CD4-positive, alpha-beta T cell (primary cell): ENCODE measurements at regions not wholly inside any gene's neighbourhood (a gene's known extent, or its start where the extent isn't known, plus 50 kb on each side); places are given as distances from the start of the nearest gene placed in this dataset.

Experiments
- ATAC-seq: fragments of 200-7000 bp; cut with Tn5 transposase; one replicate; pipeline ENCODE4 v1.10.0; 2022; ENCODE audit warnings: mild to moderate bottlenecking; ENCODE audit not compliant: poor library complexity
- CTCF ChIA-PET: fragments of 350-600 bp; sonication (Branson Sonifier 250); formaldehyde crosslinking; loops from one replicate; lab custom pipeline; 2021; ENCODE audit warnings: antibody characterized with exemption, inconsistent platforms; lab: Charles Lee
- POLR2A ChIA-PET: fragments of 350-600 bp; sonication (Branson Sonifier 250); formaldehyde crosslinking; loops from one replicate; lab custom pipeline; 2021; ENCODE audit warnings: antibody characterized with exemption, inconsistent platforms; lab: Charles Lee
- DNase-seq, 14 experiments: peaks; one replicate each; pipeline ENCODE4 v3.0.0-alpha.2; 2013 to 2020; ENCODE audit warnings: mixed read lengths in 2 of 14
- H3K27ac ChIP-seq, 2 donors: one replicate each; pipeline versions ENCODE4 v1.5.1 to v1.7.0; 2013; ENCODE audit warnings: low read length in 2 of 2, low read depth in 1 of 2, mild to moderate bottlenecking in 1 of 2
- H3K27me3 ChIP-seq, 2 experiments: 1 replicate in 1 of 2; 2 replicates in 1 of 2; pipeline versions ENCODE4 v1.6.1 to v1.7.0; 2013; ENCODE audit warnings: low read length in 2 of 2, control low read depth in 1 of 2, mild to moderate bottlenecking in 1 of 2, moderate library complexity in 1 of 2; ENCODE audit not compliant: insufficient read depth in 2 of 2, control insufficient read depth in 1 of 2
- H3K36me3 ChIP-seq: one replicate; pipeline ENCODE4 v1.6.1; 2013; ENCODE audit warnings: low read length, control low read depth; ENCODE audit not compliant: insufficient read depth
- H3K4me1 ChIP-seq: one replicate; pipeline ENCODE4 v1.6.1; 2013; ENCODE audit warnings: low read length, control low read depth; ENCODE audit not compliant: insufficient read depth
- H3K4me3 ChIP-seq: one replicate; pipeline ENCODE4 v1.5.1; 2013; ENCODE audit warnings: mild to moderate bottlenecking, low read length, moderate library complexity
- H3K9me3 ChIP-seq, 2 experiments: 1 replicate in 1 of 2; 2 replicates in 1 of 2; pipeline versions ENCODE4 v1.6.1 to v1.7.0; 2013; ENCODE audit warnings: low read length in 2 of 2, mild to moderate bottlenecking in 2 of 2, control low read depth in 1 of 2, moderate library complexity in 1 of 2; ENCODE audit not compliant: control insufficient read depth in 1 of 2, insufficient read depth in 1 of 2
- H3K27ac Mint-ChIP-seq: one replicate; pipeline ENCODE4 v1.8.0; 2020; ENCODE audit warnings: mixed read lengths
- H3K27me3 Mint-ChIP-seq: one replicate; pipeline ENCODE4 v1.8.0; 2021; ENCODE audit warnings: mixed read lengths
- H3K36me3 Mint-ChIP-seq: one replicate; pipeline ENCODE4 v1.8.0; 2021; ENCODE audit warnings: low read depth, mixed read lengths
- H3K4me1 Mint-ChIP-seq: one replicate; pipeline ENCODE4 v1.8.0; 2021; ENCODE audit warnings: low read depth, mixed read lengths
- H3K4me3 Mint-ChIP-seq: one replicate; pipeline ENCODE4 v1.8.0; 2020; ENCODE audit warnings: mild to moderate bottlenecking, mixed read lengths
- H3K9me3 Mint-ChIP-seq: one replicate; pipeline ENCODE4 v1.8.0; 2020; ENCODE audit warnings: mixed read lengths
- CTCF ChIP-seq: fragments of 200-600 bp; IDR thresholded peaks from one replicate; pipeline ENCODE4 v1.8.0; 2022; ENCODE audit warnings: antibody characterized with exemption, mild to moderate bottlenecking
- intact Hi-C, 2 experiments: fragments of 100-400 bp; cut with DNase I in 1 of 2; cut with micrococcal nuclease in 1 of 2; formaldehyde crosslinking; loops; one replicate each; pipeline versions ENCODE4 v1.15.1 to v1.9.0; 2023 to 2025; cut with DNase I, micrococcal nuclease

- no peaks in the 10 kb centered on the region for H3K27me3 ChIP-seq
- H3K4me3 Mint-ChIP-seq = no peak overlapping the region
- ATAC-seq = no peak
- peaks cover 3% of the 10 kb centered on the region for H3K9me3 Mint-ChIP-seq
- H3K9me3 ChIP-seq = peaks cover 0 to 5% of the 10 kb centered on the region in 2 experiments
- H3K4me1 ChIP-seq = no peaks in the 10 kb centered on the region
- H3K36me3 ChIP-seq = no peaks in the 10 kb centered on the region
- no peaks in the 10 kb centered on the region for H3K36me3 Mint-ChIP-seq
- DNase-seq = no peak
- no peak overlapping the region for H3K4me3 ChIP-seq
- no peak overlapping the region for H3K27ac Mint-ChIP-seq
- no peak overlapping the region for H3K27ac ChIP-seq
- ChIA-PET POLR2A (no interaction called here), CTCF (no interaction called here)
- TF ChIP-seq CTCF = no peak
- no peaks in the 10 kb centered on the region for H3K27me3 Mint-ChIP-seq
- H3K4me1 Mint-ChIP-seq = no peaks in the 10 kb centered on the region
- intact Hi-C loops = no loop called here
Observed at GRCh38 chr4:125944966-125945365, 630.2 kb downstream of the FAT4 start.

DNA sequence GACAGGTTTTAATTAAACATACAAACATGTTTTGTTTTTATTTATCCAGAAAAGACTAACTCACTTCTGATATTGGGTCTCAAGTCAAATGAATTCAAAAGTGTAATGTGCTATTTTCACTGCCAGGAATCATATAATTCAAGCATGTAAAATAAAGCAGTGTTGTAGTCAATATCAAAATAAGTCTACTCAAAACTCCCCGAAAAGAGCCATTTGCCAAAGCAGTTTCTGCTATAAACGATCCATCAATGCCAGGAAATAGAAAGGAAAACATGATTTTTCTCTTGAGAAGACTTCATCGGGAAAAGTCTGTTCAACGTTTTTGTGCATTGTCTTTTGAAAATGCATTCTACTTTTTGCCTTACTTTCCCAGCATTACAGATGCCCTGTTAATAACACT is 633.3 kb downstream of the FAT4 start:
- Mint-ChIP-seq H3K4me3 (no peak overlapping the region), H3K4me1 (no peaks in the 10 kb centered on the region), H3K36me3 (no peaks in the 10 kb centered on the region), H3K9me3 (peaks cover 3% of the 10 kb centered on the region), H3K27me3 (no peaks in the 10 kb centered on the region), H3K27ac (no peak overlapping the region)
- Histone ChIP-seq H3K27ac (no peak overlapping the region), H3K36me3 (no peaks in the 10 kb centered on the region), H3K27me3 (no peaks in the 10 kb centered on the region), H3K4me3 (no peak overlapping the region), H3K9me3 (no peaks in the 10 kb centered on the region), H3K4me1 (no peaks in the 10 kb centered on the region)
- DNase-seq (no peak), ATAC-seq (no peak)
- CTCF ChIA-PET = no interaction called here
- POLR2A ChIA-PET = no interaction called here
- no peak for TF ChIP-seq CTCF
- intact Hi-C loops = no loop called here

GRCh38 chr4:125951261-125951887 is 636.6 kb downstream of the FAT4 start:
- Histone ChIP-seq H3K4me1 (no peaks in the 10 kb centered on the region), H3K36me3 (no peaks in the 10 kb centered on the region), H3K9me3 (no peaks in the 10 kb centered on the region), H3K27me3 (no peaks in the 10 kb centered on the region), H3K4me3 (no peak overlapping the region), H3K27ac (no peak overlapping the region)
- ChIA-PET POLR2A (no interaction called here), CTCF (no interaction called here)
- no peak for DNase-seq
- Mint-ChIP-seq H3K36me3 (no peaks in the 10 kb centered on the region), H3K4me1 (no peaks in the 10 kb centered on the region), H3K27ac (no peak overlapping the region), H3K27me3 (no peaks in the 10 kb centered on the region), H3K9me3 (no peaks in the 10 kb centered on the region), H3K4me3 (no peak overlapping the region)
- intact Hi-C loops = no loop called here
- ATAC-seq = no peak
- no peak for TF ChIP-seq CTCF
